HG02642 (cell line): ENCODE measurements at regions not wholly inside any gene's neighbourhood (a gene's known extent, or its start where the extent isn't known, plus 50 kb on each side); places are given as distances from the start of the nearest gene placed in this dataset.

ENCODE experiments used
- ATAC-seq: cut with Tn5 transposase; IDR thresholded peaks from one replicate; pipeline ENCODE4 v1.9.1; 2021; ENCODE audit warnings: mild to moderate bottlenecking; ENCODE audit not compliant: unreplicated experiment, poor library complexity

GRCh38 chr13:83248751-83249150 is 633.5 kb downstream of the SLITRK1 start:
- ATAC-seq = no peak

- ATAC-seq = no peak
Measured at GRCh38 chr13:83232626-83233025, 649.6 kb downstream of the SLITRK1 start.

- no peak for ATAC-seq
Measured at GRCh38 chr13:83229574-83230305, 652.5 kb downstream of the SLITRK1 start.

- no peak for ATAC-seq
Measured at GRCh38 chr13:83223546-83223945, 658.7 kb downstream of the SLITRK1 start.

- ATAC-seq = no peak
Measured at GRCh38 chr13:83221813-83222241, 660.4 kb downstream of the SLITRK1 start.

GRCh38 chr13:83221256-83221655 is 661.0 kb downstream of the SLITRK1 start:
- ATAC-seq = no peak

- ATAC-seq = no peak
Measured at GRCh38 chr13:83220241-83220640, 662.0 kb downstream of the SLITRK1 start.

GRCh38 chr13:83219832-83220231 is 662.4 kb downstream of the SLITRK1 start:
- no peak for ATAC-seq

GRCh38 chr13:83216479-83217245 is 665.6 kb downstream of the SLITRK1 start:
- no peak for ATAC-seq

- no peak for ATAC-seq
Measured at GRCh38 chr13:83215627-83216026, 666.6 kb downstream of the SLITRK1 start.

- no peak for ATAC-seq
Measured at GRCh38 chr13:83214452-83214851, 667.8 kb downstream of the SLITRK1 start.

- ATAC-seq = no peak
Measured at GRCh38 chr13:83211301-83211700, 671.0 kb downstream of the SLITRK1 start.

- ATAC-seq = no peak
Measured at GRCh38 chr13:83204886-83205285, 677.4 kb downstream of the SLITRK1 start.

- no peak for ATAC-seq
Measured at GRCh38 chr13:83201506-83201905, 680.8 kb downstream of the SLITRK1 start.

- ATAC-seq = no peak
Measured at GRCh38 chr13:83197316-83197715, 685.0 kb downstream of the SLITRK1 start.

GRCh38 chr13:83190020-83190419 is 692.3 kb downstream of the SLITRK1 start:
- no peak for ATAC-seq

- no peak for ATAC-seq
Measured at GRCh38 chr13:83184819-83185218, 697.5 kb downstream of the SLITRK1 start.

GRCh38 chr13:83184150-83184475 is 698.2 kb downstream of the SLITRK1 start:
- ATAC-seq = no peak

- no peak for ATAC-seq
Measured at GRCh38 chr13:83183439-83184149, 698.7 kb downstream of the SLITRK1 start.

- no peak for ATAC-seq
Measured at GRCh38 chr13:83182845-83183244, 699.4 kb downstream of the SLITRK1 start.

- no peak for ATAC-seq
Measured at GRCh38 chr13:83178008-83178407, 704.3 kb downstream of the SLITRK1 start.
